ENCODE measurements at regions not wholly inside any gene's neighbourhood (a gene's known extent, or its start where the extent isn't known, plus 50 kb on each side); places are given as distances from the start of the nearest gene placed in this dataset.

DNA sequence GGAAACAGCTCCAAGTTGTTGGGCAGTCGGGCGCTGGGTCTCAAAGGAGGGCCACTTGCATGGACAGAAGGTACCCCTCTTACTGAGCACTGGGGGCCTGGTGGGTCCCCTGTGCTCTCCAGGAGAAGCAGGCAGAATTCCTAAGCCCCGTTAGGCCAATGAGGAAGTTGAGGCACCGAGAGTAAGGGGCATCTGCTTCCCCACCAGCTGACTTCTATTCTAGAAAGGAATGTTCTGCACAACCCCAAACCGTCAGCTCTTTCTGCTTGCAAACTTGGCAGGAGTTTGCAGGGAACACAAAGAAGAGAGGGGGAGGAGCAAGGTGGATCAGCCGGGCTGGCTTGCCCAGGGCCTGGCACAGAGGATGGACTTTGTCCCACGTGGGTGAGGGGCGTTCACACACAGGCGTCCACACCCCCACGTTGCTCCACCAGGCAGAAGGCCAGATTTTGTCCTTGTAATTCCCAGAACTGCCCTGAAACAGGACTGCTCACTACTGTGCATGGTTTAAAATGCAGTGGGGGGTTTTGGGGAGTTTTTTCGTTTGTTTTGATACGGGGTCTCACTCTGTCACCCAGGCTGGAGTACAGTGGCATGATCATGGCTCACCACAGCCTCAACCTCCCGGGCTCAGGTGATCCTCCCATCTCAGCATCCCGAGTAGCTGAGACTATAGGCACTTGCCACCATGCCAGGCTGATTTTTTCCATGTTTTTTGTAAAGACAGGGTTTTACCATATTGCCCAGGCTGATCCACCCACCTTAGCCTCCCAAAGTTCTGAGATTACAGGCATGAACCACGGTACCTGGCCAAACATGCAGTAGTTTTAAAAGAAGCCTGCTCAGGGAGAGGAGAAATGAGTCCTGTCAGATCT lies 93.3 kb downstream of the SNX5 start:
- TF ChIP-seq EZH2phosphoT487 (IDR thresholded peaks at IDR 0.05; ENCODE audit: borderline replicate concordance) (no peak), YY1 (IDR thresholded peaks at IDR 0.05; ENCODE audit: extremely low read depth, insufficient replicate concordance, low read depth, low read length) (no peak), ELF1 (IDR thresholded peaks at IDR 0.05; ENCODE audit: borderline replicate concordance, low read depth) (no peak), EZH2 (IDR thresholded peaks at IDR 0.05) (no peak), RAD21 (IDR thresholded peaks at IDR 0.05; ENCODE audit: low read depth) (no peak), POLR2AphosphoS5 (IDR thresholded peaks at IDR 0.05; ENCODE audit: low read depth, low read length) (no peak), POLR2A (IDR thresholded peaks at IDR 0.05; ENCODE audit: borderline replicate concordance, extremely low read depth, insufficient read depth, insufficient read length) (no peak), CEBPB (IDR thresholded peaks at IDR 0.05; ENCODE audit: low read depth) (no peak), CBX3 (IDR thresholded peaks at IDR 0.05; ENCODE audit: low read depth) (no peak), EGR1 (IDR thresholded peaks at IDR 0.05; ENCODE audit: low read depth) (no peak)
- TF ChIP-seq, protein P1, sequence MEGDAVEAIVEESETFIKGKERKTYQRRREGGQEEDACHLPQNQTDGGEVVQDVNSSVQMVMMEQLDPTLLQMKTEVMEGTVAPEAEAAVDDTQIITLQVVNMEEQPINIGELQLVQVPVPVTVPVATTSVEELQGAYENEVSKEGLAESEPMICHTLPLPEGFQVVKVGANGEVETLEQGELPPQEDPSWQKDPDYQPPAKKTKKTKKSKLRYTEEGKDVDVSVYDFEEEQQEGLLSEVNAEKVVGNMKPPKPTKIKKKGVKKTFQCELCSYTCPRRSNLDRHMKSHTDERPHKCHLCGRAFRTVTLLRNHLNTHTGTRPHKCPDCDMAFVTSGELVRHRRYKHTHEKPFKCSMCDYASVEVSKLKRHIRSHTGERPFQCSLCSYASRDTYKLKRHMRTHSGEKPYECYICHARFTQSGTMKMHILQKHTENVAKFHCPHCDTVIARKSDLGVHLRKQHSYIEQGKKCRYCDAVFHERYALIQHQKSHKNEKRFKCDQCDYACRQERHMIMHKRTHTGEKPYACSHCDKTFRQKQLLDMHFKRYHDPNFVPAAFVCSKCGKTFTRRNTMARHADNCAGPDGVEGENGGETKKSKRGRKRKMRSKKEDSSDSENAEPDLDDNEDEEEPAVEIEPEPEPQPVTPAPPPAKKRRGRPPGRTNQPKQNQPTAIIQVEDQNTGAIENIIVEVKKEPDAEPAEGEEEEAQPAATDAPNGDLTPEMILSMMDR (IDR thresholded peaks at IDR 0.05 in 2 of 3, conservative IDR thresholded peaks at IDR 0.05 in 1 of 3; ENCODE audit: borderline replicate concordance in 1 of 3, insufficient read depth in 1 of 3, low read depth in 2 of 3, low read length in 2 of 3): no peak
- TF ChIP-seq, protein P2, sequence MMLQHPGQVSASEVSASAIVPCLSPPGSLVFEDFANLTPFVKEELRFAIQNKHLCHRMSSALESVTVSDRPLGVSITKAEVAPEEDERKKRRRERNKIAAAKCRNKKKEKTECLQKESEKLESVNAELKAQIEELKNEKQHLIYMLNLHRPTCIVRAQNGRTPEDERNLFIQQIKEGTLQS (IDR thresholded peaks at IDR 0.05): no peak
- TF ChIP-seq, protein P3, sequence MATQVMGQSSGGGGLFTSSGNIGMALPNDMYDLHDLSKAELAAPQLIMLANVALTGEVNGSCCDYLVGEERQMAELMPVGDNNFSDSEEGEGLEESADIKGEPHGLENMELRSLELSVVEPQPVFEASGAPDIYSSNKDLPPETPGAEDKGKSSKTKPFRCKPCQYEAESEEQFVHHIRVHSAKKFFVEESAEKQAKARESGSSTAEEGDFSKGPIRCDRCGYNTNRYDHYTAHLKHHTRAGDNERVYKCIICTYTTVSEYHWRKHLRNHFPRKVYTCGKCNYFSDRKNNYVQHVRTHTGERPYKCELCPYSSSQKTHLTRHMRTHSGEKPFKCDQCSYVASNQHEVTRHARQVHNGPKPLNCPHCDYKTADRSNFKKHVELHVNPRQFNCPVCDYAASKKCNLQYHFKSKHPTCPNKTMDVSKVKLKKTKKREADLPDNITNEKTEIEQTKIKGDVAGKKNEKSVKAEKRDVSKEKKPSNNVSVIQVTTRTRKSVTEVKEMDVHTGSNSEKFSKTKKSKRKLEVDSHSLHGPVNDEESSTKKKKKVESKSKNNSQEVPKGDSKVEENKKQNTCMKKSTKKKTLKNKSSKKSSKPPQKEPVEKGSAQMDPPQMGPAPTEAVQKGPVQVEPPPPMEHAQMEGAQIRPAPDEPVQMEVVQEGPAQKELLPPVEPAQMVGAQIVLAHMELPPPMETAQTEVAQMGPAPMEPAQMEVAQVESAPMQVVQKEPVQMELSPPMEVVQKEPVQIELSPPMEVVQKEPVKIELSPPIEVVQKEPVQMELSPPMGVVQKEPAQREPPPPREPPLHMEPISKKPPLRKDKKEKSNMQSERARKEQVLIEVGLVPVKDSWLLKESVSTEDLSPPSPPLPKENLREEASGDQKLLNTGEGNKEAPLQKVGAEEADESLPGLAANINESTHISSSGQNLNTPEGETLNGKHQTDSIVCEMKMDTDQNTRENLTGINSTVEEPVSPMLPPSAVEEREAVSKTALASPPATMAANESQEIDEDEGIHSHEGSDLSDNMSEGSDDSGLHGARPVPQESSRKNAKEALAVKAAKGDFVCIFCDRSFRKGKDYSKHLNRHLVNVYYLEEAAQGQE (IDR thresholded peaks at IDR 0.05; ENCODE audit: low read depth): no peak

Data from HCT116 (cell line).